C4-2B (cell line): ENCODE measurements at regions not wholly inside any gene's neighbourhood (a gene's known extent, or its start where the extent isn't known, plus 50 kb on each side); places are given as distances from the start of the nearest gene placed in this dataset.

Experiments used
- CTCF ChIP-seq: fragments of 450-650 bp; conservative IDR thresholded peaks from 2 replicates; pipeline ENCODE4 v1.5.1; 2017; ENCODE audit warnings: mild to moderate bottlenecking
- ZFX ChIP-seq: fragments of 450-650 bp; IDR thresholded peaks from 2 replicates; pipeline ENCODE4 v1.6.1; 2017

- no peak for TF ChIP-seq CTCF
- TF ChIP-seq ZFX: no peak
Measured at GRCh38 chr2:3134026-3134571, 243.5 kb downstream of the EIPR1 start.
